Neural crest cell (in vitro differentiated cells): ENCODE measurements at regions not wholly inside any gene's neighbourhood (a gene's known extent, or its start where the extent isn't known, plus 50 kb on each side); places are given as distances from the start of the nearest gene placed in this dataset.

Source experiments
- DNase-seq: peaks from one replicate; pipeline ENCODE4 v3.0.0; 2021; ENCODE audit warnings: low read depth, mixed read lengths, low spot score
- H3K27ac Mint-ChIP-seq: one replicate; pipeline ENCODE4 v1.8.0; 2021; ENCODE audit warnings: mild to moderate bottlenecking, mixed read lengths; ENCODE audit not compliant: unreplicated experiment
- H3K27me3 Mint-ChIP-seq: 2 replicates; pipeline ENCODE4 v1.8.0; 2021; ENCODE audit warnings: low read depth, mild to moderate bottlenecking, mixed read lengths
- H3K36me3 Mint-ChIP-seq: 2 replicates; pipeline ENCODE4 v1.8.0; 2021; ENCODE audit warnings: low read depth, mild to moderate bottlenecking, mixed read lengths
- H3K4me1 Mint-ChIP-seq: 2 replicates; pipeline ENCODE4 v1.8.0; 2021; ENCODE audit warnings: mixed read lengths
- H3K4me3 Mint-ChIP-seq: one replicate; pipeline ENCODE4 v1.8.0; 2021; ENCODE audit warnings: mild to moderate bottlenecking, mixed read lengths
- H3K9me3 Mint-ChIP-seq: 2 replicates; pipeline ENCODE4 v1.8.0; 2021; ENCODE audit warnings: mixed read lengths
- CTCF ChIP-seq: fragments of 200-600 bp; sonication (generic); conservative IDR thresholded peaks from 2 replicates; pipeline ENCODE4 v1.5.0; 2021; ENCODE audit warnings: antibody characterized with exemption, mild to moderate bottlenecking

- no peak overlapping the region for H3K27ac Mint-ChIP-seq
- no peak for TF ChIP-seq CTCF
- no peak for DNase-seq
Observed at GRCh38 chr11:45090607-45091006, 55.8 kb upstream of the PRDM11 start.

GRCh38 chr11:45091563-45092403, 54.7 kb upstream of the PRDM11 start:
- no peak for DNase-seq
- Mint-ChIP-seq H3K36me3 (no peaks in the 10 kb centered on the region), H3K9me3 (no peaks in the 10 kb centered on the region), H3K4me3 (no peak overlapping the region), H3K27ac (no peak overlapping the region), H3K4me1 (peaks cover 43% of the 10 kb centered on the region), H3K27me3 (peaks cover 31% of the 10 kb centered on the region)
- no peak for TF ChIP-seq CTCF

More at GRCh38 chr11:45090607-45091006, 55.8 kb upstream of the PRDM11 start:
- no peaks in the 10 kb centered on the region for H3K36me3 Mint-ChIP-seq
- H3K27me3 Mint-ChIP-seq: peaks cover 20% of the 10 kb centered on the region
- no peaks in the 10 kb centered on the region for H3K9me3 Mint-ChIP-seq
- H3K4me1 Mint-ChIP-seq: peaks cover 43% of the 10 kb centered on the region
- no peak overlapping the region for H3K4me3 Mint-ChIP-seq

- Mint-ChIP-seq H3K36me3 (no peaks in the 10 kb centered on the region), H3K9me3 (no peaks in the 10 kb centered on the region), H3K4me3 (no peak overlapping the region), H3K27me3 (peaks cover 36% of the 10 kb centered on the region), H3K27ac (no peak overlapping the region), H3K4me1 (peaks cover 38% of the 10 kb centered on the region)
- no peak for TF ChIP-seq CTCF
- no peak for DNase-seq
Observed at GRCh38 chr11:45092404-45092785, 54.0 kb upstream of the PRDM11 start.

GRCh38 chr11:45092901-45093760, 53.3 kb upstream of the PRDM11 start:
- Mint-ChIP-seq H3K27me3 (peaks cover 41% of the 10 kb centered on the region), H3K27ac (no peak overlapping the region), H3K9me3 (no peaks in the 10 kb centered on the region), H3K4me3 (no peak overlapping the region), H3K36me3 (no peaks in the 10 kb centered on the region), H3K4me1 (peaks cover 31% of the 10 kb centered on the region)
- no peak for TF ChIP-seq CTCF
- no peak for DNase-seq

GRCh38 chr11:45093761-45094455, 52.5 kb upstream of the PRDM11 start:
- no peak for DNase-seq
- H3K9me3 Mint-ChIP-seq: no peaks in the 10 kb centered on the region
- no peaks in the 10 kb centered on the region for H3K36me3 Mint-ChIP-seq
- TF ChIP-seq CTCF: no peak
- H3K4me3 Mint-ChIP-seq: no peak overlapping the region
- peaks cover 29% of the 10 kb centered on the region for H3K4me1 Mint-ChIP-seq
- H3K27ac Mint-ChIP-seq: no peak overlapping the region
- peaks cover 45% of the 10 kb centered on the region for H3K27me3 Mint-ChIP-seq
